H1 (cell line): ENCODE measurements at regions not wholly inside any gene's neighbourhood (a gene's known extent, or its start where the extent isn't known, plus 50 kb on each side); places are given as distances from the start of the nearest gene placed in this dataset.

Source experiments
- ASH2L ChIP-seq: fragments of 200-600, 300-600 bp; sonication (generic); IDR thresholded peaks from one replicate; pipeline ENCODE4 v1.7.1; 2017; ENCODE audit warnings: low read length
- EP300 ChIP-seq, 2 experiments: IDR thresholded peaks; 1 replicate in 1 of 2; 2 replicates in 1 of 2; pipeline ENCODE4 v1.6.1; 2011 to 2012; ENCODE audit warnings: low read depth in 2 of 2, low read length in 2 of 2, mild to moderate bottlenecking in 2 of 2, borderline replicate concordance in 1 of 2, inconsistent platforms in 1 of 2, moderate library complexity in 1 of 2
- JUND ChIP-seq: IDR thresholded peaks from 2 replicates; pipeline ENCODE4 v1.6.1; 2011; ENCODE audit warnings: mild to moderate bottlenecking, improper control_type of control experiment, low read length
- NANOG ChIP-seq: IDR thresholded peaks from 2 replicates; pipeline ENCODE4 v1.6.1; 2011; ENCODE audit warnings: low read length, low read depth, mild to moderate bottlenecking, inconsistent platforms; ENCODE audit not compliant: insufficient read depth, poor library complexity, severe bottlenecking
- POU5F1 ChIP-seq: IDR thresholded peaks from 2 replicates; pipeline ENCODE4 v1.6.1; 2011; ENCODE audit warnings: low read depth, mild to moderate bottlenecking, low read length, moderate library complexity
- SUZ12 ChIP-seq: fragments of 200-600 bp; sonication (generic); IDR thresholded peaks from 2 replicates; pipeline ENCODE4 v1.6.1; 2012; ENCODE audit warnings: mild to moderate bottlenecking, inconsistent platforms, low read length, moderate library complexity, mixed read lengths

GRCh38 chr2:19473350-19473749 lies 114.9 kb upstream of the OSR1 start (continued):
- TF ChIP-seq EP300 (IDR thresholded peaks at IDR 0.05; ENCODE audit: borderline replicate concordance in 1 of 2, low read depth in 2 of 2, low read length in 2 of 2) (no peak), JUND (no peak), NANOG (no peak), ASH2L (no peak), SUZ12 (no peak), POU5F1 (no peak)
- TF ChIP-seq, all 59 proteins: peak for 0
